PC-9 (cell line): ENCODE measurements at regions not wholly inside any gene's neighbourhood (a gene's known extent, or its start where the extent isn't known, plus 50 kb on each side); places are given as distances from the start of the nearest gene placed in this dataset.

Experiments
- EZH2 ChIP-seq: fragments of 200-600 bp; sonication (generic); IDR thresholded peaks from 2 replicates; pipeline ENCODE4 v1.8.0; 2017; ENCODE audit warnings: antibody characterized with exemption, low read depth
- TF ChIP-seq, protein P1 (sequence below): fragments of 200-600 bp; sonication (generic); conservative IDR thresholded peaks from 2 replicates; pipeline ENCODE4 v1.6.1; 2017; ENCODE audit warnings: mixed run types, antibody characterized with exemption, mild to moderate bottlenecking, moderate library complexity

- no peak for TF ChIP-seq EZH2
- TF ChIP-seq, protein P1, sequence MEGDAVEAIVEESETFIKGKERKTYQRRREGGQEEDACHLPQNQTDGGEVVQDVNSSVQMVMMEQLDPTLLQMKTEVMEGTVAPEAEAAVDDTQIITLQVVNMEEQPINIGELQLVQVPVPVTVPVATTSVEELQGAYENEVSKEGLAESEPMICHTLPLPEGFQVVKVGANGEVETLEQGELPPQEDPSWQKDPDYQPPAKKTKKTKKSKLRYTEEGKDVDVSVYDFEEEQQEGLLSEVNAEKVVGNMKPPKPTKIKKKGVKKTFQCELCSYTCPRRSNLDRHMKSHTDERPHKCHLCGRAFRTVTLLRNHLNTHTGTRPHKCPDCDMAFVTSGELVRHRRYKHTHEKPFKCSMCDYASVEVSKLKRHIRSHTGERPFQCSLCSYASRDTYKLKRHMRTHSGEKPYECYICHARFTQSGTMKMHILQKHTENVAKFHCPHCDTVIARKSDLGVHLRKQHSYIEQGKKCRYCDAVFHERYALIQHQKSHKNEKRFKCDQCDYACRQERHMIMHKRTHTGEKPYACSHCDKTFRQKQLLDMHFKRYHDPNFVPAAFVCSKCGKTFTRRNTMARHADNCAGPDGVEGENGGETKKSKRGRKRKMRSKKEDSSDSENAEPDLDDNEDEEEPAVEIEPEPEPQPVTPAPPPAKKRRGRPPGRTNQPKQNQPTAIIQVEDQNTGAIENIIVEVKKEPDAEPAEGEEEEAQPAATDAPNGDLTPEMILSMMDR = no peak
These were observed 760.2 kb upstream of the AADAT start for GRCh38 chr4:170849969-170850368.
